RPMI8226 (cell line): ENCODE measurements at regions not wholly inside any gene's neighbourhood (a gene's known extent, or its start where the extent isn't known, plus 50 kb on each side); places are given as distances from the start of the nearest gene placed in this dataset.
"Not testable (repeated sequence)": the region's sequence is repeated elsewhere in the genome, so short reads cannot be mapped to it uniquely, and the experiment has no call there.

Experiments used
- DNase-seq: peaks from one replicate; pipeline ENCODE4 v3.0.0-alpha.2; 2015

GRCh38 chr3:19825193-19825592, 108.8 kb downstream of the EFHB start:
- no peak for DNase-seq

- no peak for DNase-seq
Observed at GRCh38 chr3:19822805-19823204, 111.2 kb downstream of the EFHB start.

GRCh38 chr3:19816631-19817030, 117.4 kb downstream of the EFHB start:
- no peak for DNase-seq

- no peak for DNase-seq
Observed at GRCh38 chr3:19815805-19816204, 118.2 kb downstream of the EFHB start.

- not testable (repeated sequence) for DNase-seq
Observed at GRCh38 chr3:19813743-19814142, 120.3 kb downstream of the EFHB start.

GRCh38 chr3:19811689-19812088, 122.3 kb downstream of the EFHB start:
- DNase-seq = no peak

GRCh38 chr3:19808834-19809233, 125.2 kb downstream of the EFHB start:
- no peak for DNase-seq

GRCh38 chr3:19799887-19800286, 134.1 kb downstream of the EFHB start:
- DNase-seq = no peak

- no peak for DNase-seq
Observed at GRCh38 chr3:19799115-19799514, 134.9 kb downstream of the EFHB start.

GRCh38 chr3:19798324-19798723, 135.7 kb downstream of the EFHB start:
- DNase-seq = no peak

- DNase-seq = no peak
Observed at GRCh38 chr3:19792388-19792787, 141.6 kb downstream of the EFHB start.

GRCh38 chr3:19775765-19776164, 158.3 kb downstream of the EFHB start:
- no peak for DNase-seq

- DNase-seq = no peak
Observed at GRCh38 chr3:19769694-19770093, 164.3 kb downstream of the EFHB start.

- DNase-seq = no peak
Observed at GRCh38 chr3:19765954-19766353, 168.1 kb downstream of the EFHB start.

- no peak for DNase-seq
Observed at GRCh38 chr3:19757773-19758172, 176.2 kb downstream of the EFHB start.

- DNase-seq = no peak
Observed at GRCh38 chr3:19749448-19750017, 184.5 kb downstream of the EFHB start.

- no peak for DNase-seq
Observed at GRCh38 chr3:19748782-19749447, 185.1 kb downstream of the EFHB start.

- no peak for DNase-seq
Observed at GRCh38 chr3:19744047-19744446, 190.0 kb downstream of the EFHB start.

- DNase-seq = no peak
Observed at GRCh38 chr3:19742935-19743334, 191.1 kb downstream of the EFHB start.

GRCh38 chr3:19739504-19739903, 194.5 kb downstream of the EFHB start:
- no peak for DNase-seq

- DNase-seq = no peak
Observed at GRCh38 chr3:19738846-19739245, 195.2 kb downstream of the EFHB start.

GRCh38 chr3:19735111-19735510, 198.9 kb downstream of the EFHB start:
- DNase-seq = no peak

GRCh38 chr3:19734453-19734852, 199.6 kb downstream of the EFHB start:
- no peak for DNase-seq

GRCh38 chr3:19725000-19725399, 209.0 kb downstream of the EFHB start:
- DNase-seq = no peak

- no peak for DNase-seq
Observed at GRCh38 chr3:19717736-19718135, 216.3 kb downstream of the EFHB start.
